HepG2 (cell line): ENCODE measurements at regions not wholly inside any gene's neighbourhood (a gene's known extent, or its start where the extent isn't known, plus 50 kb on each side); places are given as distances from the start of the nearest gene placed in this dataset.

Experiments
- ATAC-seq: fragments of 200-7000 bp; cut with Tn5 transposase; 3 replicates; pipeline ENCODE4 v1.9.1; 2020; ENCODE audit warnings: mild to moderate bottlenecking, moderate library complexity
- BruUV-seq: library from RNA; stranded (reverse); fragments of 400-500 nt; replicated peaks from 2 replicates; lab custom pipeline; 2021; lab: Mats Ljungman, UMichigan
- CTCF ChIA-PET: fragments of 300-600 bp; formaldehyde crosslinking; extraction: SDS; loops from one replicate; lab custom pipeline; 2021; ENCODE audit warnings: low total read pairs, inconsistent platforms, low intra/inter-chr PET ratio; lab: Yijun Ruan, JAX
- POLR2A ChIA-PET: fragments of 350-600 bp; sonication (Branson Sonifier 250); formaldehyde crosslinking; loops from one replicate; lab custom pipeline; 2020; ENCODE audit warnings: antibody characterized with exemption, inconsistent platforms; lab: Yijun Ruan, JAX
- DNase-seq: peaks from one replicate; pipeline ENCODE4 v3.0.0-alpha.2; 2015; ENCODE audit warnings: low spot score
- FAIRE-seq: peaks from 3 replicates; lab custom pipeline; 2011; peaks lifted over from hg19 to GRCh38; lab: Jason Lieb, UNC
- H2AFZ ChIP-seq: one replicate; pipeline ENCODE4 v1.6.1; 2011; ENCODE audit warnings: low read length, inconsistent platforms
- H3K27ac ChIP-seq: fragments of 300-600 bp; 3 replicates; pipeline ENCODE4 v1.8.0; 2011; ENCODE audit warnings: mixed run types, mild to moderate bottlenecking, mixed read lengths, low read length, inconsistent platforms; ENCODE audit not compliant: insufficient read depth; ENCODE audit errors: extremely low read length
- H3K27me3 ChIP-seq, 2 experiments: fragments of 200-600 bp in 1 of 2; 2 replicates in 1 of 2; 3 replicates in 1 of 2; pipeline versions ENCODE4 v1.6.0 to v1.8.0; 2011; ENCODE audit warnings: low read length in 2 of 2, mild to moderate bottlenecking in 2 of 2, moderate library complexity in 2 of 2, inconsistent platforms in 1 of 2; ENCODE audit not compliant: insufficient read depth in 2 of 2, control insufficient read depth in 1 of 2
- H3K36me3 ChIP-seq, 2 experiments: fragments of 200-600 bp in 1 of 2; replicated peaks in 1 of 2; 2 replicates in 1 of 2; 3 replicates in 1 of 2; pipeline versions ENCODE4 v1.5.1 to v1.8.0; 2011; ENCODE audit warnings: low read length in 2 of 2, inconsistent platforms in 1 of 2; ENCODE audit not compliant: insufficient read depth in 2 of 2, control insufficient read depth in 1 of 2
- H3K4me1 ChIP-seq: 2 replicates; pipeline ENCODE4 v1.5.1; 2012; ENCODE audit warnings: low read length, inconsistent platforms; ENCODE audit not compliant: insufficient read depth
- H3K4me2 ChIP-seq: 2 replicates; pipeline ENCODE4 v1.6.0; 2011; ENCODE audit warnings: low read depth, low read length, inconsistent platforms
- H3K4me3 ChIP-seq, 3 experiments: fragments of 200-600 bp in 1 of 3; sonication (generic), shearing (Covaris generic) in 1 of 3; replicated peaks in 1 of 3; 2 replicates each; pipeline ENCODE4 v1.5.1; 2011 to 2016; ENCODE audit warnings: low read length in 3 of 3, inconsistent platforms in 2 of 3, low read depth in 2 of 3, mild to moderate bottlenecking in 2 of 3, control low read depth in 1 of 3, mixed read lengths in 1 of 3; ENCODE audit not compliant: insufficient read depth in 1 of 3
- H3K79me2 ChIP-seq: one replicate; pipeline ENCODE4 v1.6.1; 2011; ENCODE audit warnings: low read length, inconsistent platforms; ENCODE audit not compliant: insufficient read depth
- H3K9ac ChIP-seq: 2 replicates; pipeline ENCODE4 v1.6.0; 2011; ENCODE audit warnings: mild to moderate bottlenecking, low read depth, low read length, inconsistent platforms; ENCODE audit not compliant: insufficient read depth
- H3K9me3 ChIP-seq: 2 replicates; pipeline ENCODE4 v1.5.1; 2012; ENCODE audit warnings: mild to moderate bottlenecking, low read length
- H4K20me1 ChIP-seq: 2 replicates; pipeline ENCODE4 v1.6.0; 2011; ENCODE audit warnings: inconsistent platforms, mild to moderate bottlenecking, low read length, moderate library complexity; ENCODE audit not compliant: insufficient read depth
- CAMTA2 ChIP-seq: sonication (generic); formaldehyde crosslinking; IDR thresholded peaks from 2 replicates; pipeline ENCODE4 v1.4.0; 2020; ENCODE audit warnings: mild to moderate bottlenecking, missing genetic modification reagents, borderline replicate concordance
- MTA3 ChIP-seq: sonication (generic); formaldehyde crosslinking; IDR thresholded peaks from 2 replicates; pipeline ENCODE4 v1.4.0; 2020; ENCODE audit warnings: missing genetic modification reagents
- TEAD2 ChIP-seq: sonication (generic); formaldehyde crosslinking; IDR thresholded peaks from 2 replicates; pipeline ENCODE4 v1.9.0; 2021; ENCODE audit warnings: missing genetic modification reagents
- TP53 ChIP-seq: sonication (generic); formaldehyde crosslinking; conservative IDR thresholded peaks from 2 replicates; pipeline ENCODE4 v1.4.0; 2020; ENCODE audit warnings: missing genetic modification reagents
- ZBTB7A ChIP-seq: sonication (generic); formaldehyde crosslinking; IDR thresholded peaks from 2 replicates; pipeline ENCODE4 v1.8.0; 2022; ENCODE audit warnings: mild to moderate bottlenecking, missing genetic modification reagents
- ZC3H13 ChIP-seq: sonication (generic); formaldehyde crosslinking; IDR thresholded peaks from 2 replicates; pipeline ENCODE4 v1.8.1; 2023; ENCODE audit warnings: mild to moderate bottlenecking, missing genetic modification reagents, moderate library complexity
- ZNF224 ChIP-seq: sonication (generic); formaldehyde crosslinking; IDR thresholded peaks from 2 replicates; pipeline ENCODE4 v1.5.0; 2020; ENCODE audit warnings: mild to moderate bottlenecking, missing genetic modification reagents
- ZNF34 ChIP-seq: sonication (generic); formaldehyde crosslinking; IDR thresholded peaks from 2 replicates; pipeline ENCODE4 v1.4.0; 2020; ENCODE audit warnings: mild to moderate bottlenecking, missing genetic modification reagents, borderline replicate concordance
- ZSCAN25 ChIP-seq: sonication (generic); formaldehyde crosslinking; IDR thresholded peaks from 2 replicates; pipeline ENCODE4 v1.8.0; 2022; ENCODE audit warnings: mild to moderate bottlenecking, missing genetic modification reagents
- WGBS: methylation state at CpG from one replicate; pipeline ENCODE4 v1.1.6; 2017; ENCODE audit warnings: low lambda C conversion rate; 5-methylcytosine and 5-hydroxymethylcytosine counted together
- in situ Hi-C: cut with HindIII; loops from 2 replicates; pipeline ENCODE4 v1.10.0; 2017; ENCODE audit warnings: low pct_unique_long_range_greater_than_20kb; ENCODE audit not compliant: extremely low pct_ligation_motif_present
- intact Hi-C: fragments of 100-400 bp; cut with micrococcal nuclease; formaldehyde crosslinking; loops from one replicate; pipeline ENCODE4 v1.10.0; 2022; ENCODE audit not compliant: unreplicated experiment
- TF ChIP-seq, protein P1 (sequence below): sonication (generic); formaldehyde crosslinking; IDR thresholded peaks from 2 replicates; pipeline ENCODE4 v1.4.0; 2020; ENCODE audit warnings: mild to moderate bottlenecking, missing genetic modification reagents, borderline replicate concordance
- TF ChIP-seq, protein P2 (sequence below): sonication (generic); formaldehyde crosslinking; IDR thresholded peaks from 2 replicates; pipeline ENCODE4 v1.5.1; 2020; ENCODE audit warnings: missing genetic modification reagents, mild to moderate bottlenecking, borderline replicate concordance
- TF ChIP-seq, protein P3 (sequence below): IDR thresholded peaks from 2 replicates; pipeline ENCODE4 v1.6.1; 2016; ENCODE audit warnings: mild to moderate bottlenecking
- TF ChIP-seq, protein P4 (sequence below): sonication (generic); formaldehyde crosslinking; IDR thresholded peaks from 2 replicates; pipeline ENCODE4 v1.5.0; 2020; ENCODE audit warnings: missing genetic modification reagents, mild to moderate bottlenecking, borderline replicate concordance
- TF ChIP-seq, protein P5 (sequence below), 2 experiments: IDR thresholded peaks; 2 replicates each; pipeline ENCODE4 v1.6.1; 2011 to 2012; ENCODE audit warnings: low read length in 2 of 2, borderline replicate concordance in 1 of 2, low read depth in 1 of 2, mild to moderate bottlenecking in 1 of 2, moderate library complexity in 1 of 2

DNA sequence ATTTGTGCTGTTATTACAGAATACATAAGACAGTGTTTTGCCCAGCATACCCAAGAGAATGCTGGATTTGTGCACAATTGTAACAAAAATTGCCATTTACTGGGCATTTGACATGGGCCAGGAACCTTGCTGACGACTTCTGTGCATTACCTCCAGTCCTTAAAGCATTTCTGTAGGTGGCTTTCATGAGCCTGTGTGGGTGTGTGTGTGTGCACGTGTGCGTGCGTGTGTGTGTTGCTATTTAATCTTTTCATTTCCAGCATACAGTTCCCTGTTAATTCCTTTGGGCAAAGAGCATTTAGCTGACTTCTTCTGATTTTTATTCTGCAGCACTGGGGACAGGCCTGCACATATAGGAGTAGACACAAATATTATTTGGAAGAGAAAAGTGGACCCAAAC is 134.4 kb downstream of the CYLD start:
- WGBS: 29% methylated on average over 4 of the region's 4 CpGs
- no peak overlapping the region for H3K4me3 ChIP-seq
- no peak overlapping the region for H3K4me2 ChIP-seq
- H3K9me3 ChIP-seq: peaks cover 8% of the 10 kb centered on the region; the same call in 1 of the 2 replicates
- no peak for DNase-seq
- no peaks in the 10 kb centered on the region for H4K20me1 ChIP-seq
- no peaks in the 10 kb centered on the region for H3K4me1 ChIP-seq
- TF ChIP-seq CAMTA2 (CRISPR knock-in tag) (no peak), TEAD2 (CRISPR knock-in tag) (no peak), ZNF224 (CRISPR knock-in tag) (no peak), ZNF34 (CRISPR knock-in tag) (no peak), MTA3 (CRISPR knock-in tag) (no peak), ZSCAN25 (CRISPR knock-in tag) (no peak), ZC3H13 (CRISPR knock-in tag) (no peak), ZBTB7A (CRISPR knock-in tag) (no peak), TP53 (CRISPR knock-in tag) (no peak)
- TF ChIP-seq, protein P1, sequence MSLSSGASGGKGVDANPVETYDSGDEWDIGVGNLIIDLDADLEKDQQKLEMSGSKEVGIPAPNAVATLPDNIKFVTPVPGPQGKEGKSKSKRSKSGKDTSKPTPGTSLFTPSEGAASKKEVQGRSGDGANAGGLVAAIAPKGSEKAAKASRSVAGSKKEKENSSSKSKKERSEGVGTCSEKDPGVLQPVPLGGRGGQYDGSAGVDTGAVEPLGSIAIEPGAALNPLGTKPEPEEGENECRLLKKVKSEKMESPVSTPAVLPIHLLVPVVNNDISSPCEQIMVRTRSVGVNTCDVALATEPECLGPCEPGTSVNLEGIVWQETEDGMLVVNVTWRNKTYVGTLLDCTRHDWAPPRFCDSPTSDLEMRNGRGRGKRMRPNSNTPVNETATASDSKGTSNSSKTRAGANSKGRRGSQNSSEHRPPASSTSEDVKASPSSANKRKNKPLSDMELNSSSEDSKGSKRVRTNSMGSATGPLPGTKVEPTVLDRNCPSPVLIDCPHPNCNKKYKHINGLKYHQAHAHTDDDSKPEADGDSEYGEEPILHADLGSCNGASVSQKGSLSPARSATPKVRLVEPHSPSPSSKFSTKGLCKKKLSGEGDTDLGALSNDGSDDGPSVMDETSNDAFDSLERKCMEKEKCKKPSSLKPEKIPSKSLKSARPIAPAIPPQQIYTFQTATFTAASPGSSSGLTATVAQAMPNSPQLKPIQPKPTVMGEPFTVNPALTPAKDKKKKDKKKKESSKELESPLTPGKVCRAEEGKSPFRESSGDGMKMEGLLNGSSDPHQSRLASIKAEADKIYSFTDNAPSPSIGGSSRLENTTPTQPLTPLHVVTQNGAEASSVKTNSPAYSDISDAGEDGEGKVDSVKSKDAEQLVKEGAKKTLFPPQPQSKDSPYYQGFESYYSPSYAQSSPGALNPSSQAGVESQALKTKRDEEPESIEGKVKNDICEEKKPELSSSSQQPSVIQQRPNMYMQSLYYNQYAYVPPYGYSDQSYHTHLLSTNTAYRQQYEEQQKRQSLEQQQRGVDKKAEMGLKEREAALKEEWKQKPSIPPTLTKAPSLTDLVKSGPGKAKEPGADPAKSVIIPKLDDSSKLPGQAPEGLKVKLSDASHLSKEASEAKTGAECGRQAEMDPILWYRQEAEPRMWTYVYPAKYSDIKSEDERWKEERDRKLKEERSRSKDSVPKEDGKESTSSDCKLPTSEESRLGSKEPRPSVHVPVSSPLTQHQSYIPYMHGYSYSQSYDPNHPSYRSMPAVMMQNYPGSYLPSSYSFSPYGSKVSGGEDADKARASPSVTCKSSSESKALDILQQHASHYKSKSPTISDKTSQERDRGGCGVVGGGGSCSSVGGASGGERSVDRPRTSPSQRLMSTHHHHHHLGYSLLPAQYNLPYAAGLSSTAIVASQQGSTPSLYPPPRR (CRISPR knock-in tag): no peak
- TF ChIP-seq, protein P2, sequence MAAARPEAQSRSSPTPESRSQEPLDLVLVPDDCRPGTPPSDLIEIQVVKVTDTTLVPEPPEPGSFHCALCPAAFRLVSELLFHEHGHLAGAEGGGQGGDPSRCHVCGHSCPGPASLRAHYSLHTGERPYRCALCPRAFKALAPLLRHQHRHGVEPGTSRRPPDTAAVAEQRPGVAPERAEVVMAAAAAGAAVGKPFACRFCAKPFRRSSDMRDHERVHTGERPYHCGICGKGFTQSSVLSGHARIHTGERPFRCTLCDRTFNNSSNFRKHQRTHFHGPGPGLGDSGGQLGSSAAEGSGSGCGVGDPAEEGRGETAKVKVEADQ (CRISPR knock-in tag): no peak
- TF ChIP-seq, protein P3, sequence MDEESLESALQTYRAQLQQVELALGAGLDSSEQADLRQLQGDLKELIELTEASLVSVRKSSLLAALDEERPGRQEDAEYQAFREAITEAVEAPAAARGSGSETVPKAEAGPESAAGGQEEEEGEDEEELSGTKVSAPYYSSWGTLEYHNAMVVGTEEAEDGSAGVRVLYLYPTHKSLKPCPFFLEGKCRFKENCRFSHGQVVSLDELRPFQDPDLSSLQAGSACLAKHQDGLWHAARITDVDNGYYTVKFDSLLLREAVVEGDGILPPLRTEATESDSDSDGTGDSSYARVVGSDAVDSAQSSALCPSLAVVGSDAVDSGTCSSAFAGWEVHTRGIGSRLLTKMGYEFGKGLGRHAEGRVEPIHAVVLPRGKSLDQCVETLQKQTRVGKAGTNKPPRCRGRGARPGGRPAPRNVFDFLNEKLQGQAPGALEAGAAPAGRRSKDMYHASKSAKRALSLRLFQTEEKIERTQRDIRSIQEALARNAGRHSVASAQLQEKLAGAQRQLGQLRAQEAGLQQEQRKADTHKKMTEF (CRISPR knock-in tag): no peak
- TF ChIP-seq, protein P4, sequence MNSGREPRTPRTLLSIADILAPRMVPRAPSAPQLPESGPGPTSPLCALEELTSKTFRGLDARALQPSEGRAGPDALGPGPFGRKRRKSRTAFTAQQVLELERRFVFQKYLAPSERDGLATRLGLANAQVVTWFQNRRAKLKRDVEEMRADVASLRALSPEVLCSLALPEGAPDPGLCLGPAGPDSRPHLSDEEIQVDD: no peak
- TF ChIP-seq, protein P5, sequence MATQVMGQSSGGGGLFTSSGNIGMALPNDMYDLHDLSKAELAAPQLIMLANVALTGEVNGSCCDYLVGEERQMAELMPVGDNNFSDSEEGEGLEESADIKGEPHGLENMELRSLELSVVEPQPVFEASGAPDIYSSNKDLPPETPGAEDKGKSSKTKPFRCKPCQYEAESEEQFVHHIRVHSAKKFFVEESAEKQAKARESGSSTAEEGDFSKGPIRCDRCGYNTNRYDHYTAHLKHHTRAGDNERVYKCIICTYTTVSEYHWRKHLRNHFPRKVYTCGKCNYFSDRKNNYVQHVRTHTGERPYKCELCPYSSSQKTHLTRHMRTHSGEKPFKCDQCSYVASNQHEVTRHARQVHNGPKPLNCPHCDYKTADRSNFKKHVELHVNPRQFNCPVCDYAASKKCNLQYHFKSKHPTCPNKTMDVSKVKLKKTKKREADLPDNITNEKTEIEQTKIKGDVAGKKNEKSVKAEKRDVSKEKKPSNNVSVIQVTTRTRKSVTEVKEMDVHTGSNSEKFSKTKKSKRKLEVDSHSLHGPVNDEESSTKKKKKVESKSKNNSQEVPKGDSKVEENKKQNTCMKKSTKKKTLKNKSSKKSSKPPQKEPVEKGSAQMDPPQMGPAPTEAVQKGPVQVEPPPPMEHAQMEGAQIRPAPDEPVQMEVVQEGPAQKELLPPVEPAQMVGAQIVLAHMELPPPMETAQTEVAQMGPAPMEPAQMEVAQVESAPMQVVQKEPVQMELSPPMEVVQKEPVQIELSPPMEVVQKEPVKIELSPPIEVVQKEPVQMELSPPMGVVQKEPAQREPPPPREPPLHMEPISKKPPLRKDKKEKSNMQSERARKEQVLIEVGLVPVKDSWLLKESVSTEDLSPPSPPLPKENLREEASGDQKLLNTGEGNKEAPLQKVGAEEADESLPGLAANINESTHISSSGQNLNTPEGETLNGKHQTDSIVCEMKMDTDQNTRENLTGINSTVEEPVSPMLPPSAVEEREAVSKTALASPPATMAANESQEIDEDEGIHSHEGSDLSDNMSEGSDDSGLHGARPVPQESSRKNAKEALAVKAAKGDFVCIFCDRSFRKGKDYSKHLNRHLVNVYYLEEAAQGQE (IDR thresholded peaks at IDR 0.05; ENCODE audit: borderline replicate concordance in 1 of 2, low read depth in 1 of 2, low read length in 2 of 2): no peak
- H3K27ac ChIP-seq: no peak overlapping the region
- no peaks in the 10 kb centered on the region for H3K36me3 ChIP-seq
- FAIRE-seq: no peak
- in situ Hi-C loops (loop anchor here (25.0 kb wide), 1 partner anchor 886 kb away; no protein-coding TSS in a partner anchor), intact Hi-C loops (no loop called here)
- no peak for ATAC-seq
- H3K27me3 ChIP-seq: peaks cover 0 to 2% of the 10 kb centered on the region in 2 experiments; a peak in 1 of 5 replicates
- H3K9ac ChIP-seq: no peak overlapping the region
- ChIA-PET CTCF (no interaction called here), POLR2A (no interaction called here)
- BruUV-seq: no TSS peak
- no peaks in the 10 kb centered on the region for H3K79me2 ChIP-seq
- H2AFZ ChIP-seq: no peak overlapping the region
